GM12878 (cell line): ENCODE measurements at regions not wholly inside any gene's neighbourhood (a gene's known extent, or its start where the extent isn't known, plus 50 kb on each side); places are given as distances from the start of the nearest gene placed in this dataset.

ENCODE experiments used
- ATAC-seq: fragments of 200-7000 bp; cut with Tn5 transposase; 3 replicates; pipeline ENCODE4 v1.9.1; 2020; ENCODE audit warnings: mild to moderate bottlenecking, moderate library complexity
- BruUV-seq: library from RNA; stranded (reverse); fragments of 400-500 nt; replicated peaks from 2 replicates; lab custom pipeline; 2021; lab: Mats Ljungman, UMichigan
- CTCF ChIA-PET: fragments of 300-600 bp; sonication (Branson Sonifier 250); formaldehyde crosslinking; extraction: SDS; loops from one replicate; lab custom pipeline; 2021; ENCODE audit warnings: inconsistent platforms; lab: Yijun Ruan, JAX
- POLR2A ChIA-PET: fragments of 350-600 bp; formaldehyde crosslinking; extraction: SDS; loops from one replicate; lab custom pipeline; 2021; ENCODE audit warnings: inconsistent platforms; lab: Charles Lee
- RAD21 ChIA-PET: fragments of 300-600 bp; sonication (Branson Sonifier 250); formaldehyde crosslinking; loops from one replicate; lab custom pipeline; 2023; ENCODE audit warnings: antibody characterized with exemption; ENCODE audit not compliant: unreplicated experiment; lab: Charles Lee
- SMC1A ChIA-PET: fragments of 300-600 bp; sonication (Branson Sonifier 250); formaldehyde crosslinking; loops from one replicate; lab custom pipeline; 2023; ENCODE audit not compliant: unreplicated experiment, uncharacterized antibody; lab: Charles Lee
- DNase-seq: peaks from one replicate; pipeline ENCODE4 v3.0.0-alpha.2; 2011; ENCODE audit warnings: low read depth, low spot score
- FAIRE-seq: peaks from 3 replicates; lab custom pipeline; 2011; peaks lifted over from hg19 to GRCh38; lab: Jason Lieb, UNC
- H2AFZ ChIP-seq: 2 replicates; pipeline ENCODE4 v1.6.0; 2011; ENCODE audit warnings: low read depth, low read length, control low read depth; ENCODE audit not compliant: control insufficient read depth
- H3K27ac ChIP-seq: 2 replicates; pipeline ENCODE4 v1.5.1; 2011; ENCODE audit warnings: control low read depth; ENCODE audit not compliant: control insufficient read depth, insufficient read depth
- H3K27me3 ChIP-seq, 2 experiments: replicated peaks in 1 of 2; 2 replicates each; pipeline versions ENCODE4 v1.6.0 to v1.6.1; 2011; ENCODE audit warnings: low read length in 1 of 2; ENCODE audit not compliant: control insufficient read depth in 2 of 2, insufficient read depth in 2 of 2
- H3K36me3 ChIP-seq, 2 experiments: 2 replicates each; pipeline ENCODE4 v1.5.1; 2011; ENCODE audit warnings: low read length in 1 of 2; ENCODE audit not compliant: control insufficient read depth in 2 of 2, insufficient read depth in 2 of 2
- H3K4me1 ChIP-seq: 2 replicates; pipeline ENCODE4 v1.6.1; 2011; ENCODE audit warnings: mild to moderate bottlenecking, low read length, moderate library complexity, mixed read lengths; ENCODE audit not compliant: control insufficient read depth, insufficient read depth
- H3K4me2 ChIP-seq: 2 replicates; pipeline ENCODE4 v1.6.0; 2011; ENCODE audit warnings: control low read depth; ENCODE audit not compliant: control insufficient read depth, insufficient read depth
- H3K4me3 ChIP-seq: fragments of 200-600 bp; sonication (generic); 2 replicates; pipeline ENCODE4 v1.5.1; 2016
- H3K79me2 ChIP-seq: 2 replicates; pipeline ENCODE4 v1.6.0; 2011; ENCODE audit warnings: low read length; ENCODE audit not compliant: control insufficient read depth, insufficient read depth
- H3K9ac ChIP-seq: 2 replicates; pipeline ENCODE4 v1.8.0; 2011; ENCODE audit warnings: low read length, control low read depth, mixed read lengths; ENCODE audit not compliant: control insufficient read depth, insufficient read depth
- H3K9me3 ChIP-seq: replicated peaks from 3 replicates; pipeline ENCODE4 v1.5.1; 2011; ENCODE audit warnings: mild to moderate bottlenecking, low read length; ENCODE audit not compliant: control insufficient read depth, insufficient read depth
- H4K20me1 ChIP-seq: 2 replicates; pipeline ENCODE4 v1.6.0; 2011; ENCODE audit not compliant: control insufficient read depth, insufficient read depth
- BACH1 ChIP-seq: fragments of 450-650 bp; IDR thresholded peaks from 2 replicates; pipeline ENCODE4 v1.6.1; 2017; ENCODE audit warnings: mild to moderate bottlenecking, borderline replicate concordance
- BMI1 ChIP-seq: fragments of 450-650 bp; IDR thresholded peaks from 2 replicates; pipeline ENCODE4 v1.6.1; 2016; ENCODE audit warnings: mild to moderate bottlenecking, moderate library complexity, borderline replicate concordance
- CREB1 ChIP-seq: IDR thresholded peaks from 2 replicates; pipeline ENCODE4 v1.6.1; 2012; ENCODE audit warnings: low read depth, mild to moderate bottlenecking, inconsistent platforms
- FOS ChIP-seq: IDR thresholded peaks from 3 replicates; pipeline ENCODE4 v1.6.1; 2011; ENCODE audit warnings: borderline replicate concordance; ENCODE audit not compliant: insufficient read length; ENCODE audit errors: extremely low read depth
- FOXM1 ChIP-seq: IDR thresholded peaks from 2 replicates; pipeline ENCODE4 v1.6.1; 2012; ENCODE audit warnings: low read depth, mild to moderate bottlenecking, inconsistent platforms, low read length, moderate library complexity
- IKZF1 ChIP-seq: fragments of 450-650 bp; conservative IDR thresholded peaks from 2 replicates; pipeline ENCODE4 v1.6.1; 2017; ENCODE audit warnings: antibody characterized with exemption, mild to moderate bottlenecking
- MYC ChIP-seq: IDR thresholded peaks from 2 replicates; pipeline ENCODE4 v1.6.1; 2011; ENCODE audit warnings: mild to moderate bottlenecking, low read length, moderate library complexity, inconsistent platforms; ENCODE audit not compliant: insufficient read depth, insufficient replicate concordance, insufficient read length, severe bottlenecking
- NR2F1 ChIP-seq: fragments of 450-650 bp; conservative IDR thresholded peaks from 2 replicates; pipeline ENCODE4 v1.6.1; 2017; ENCODE audit warnings: mild to moderate bottlenecking
- NRF1 ChIP-seq: conservative IDR thresholded peaks from 2 replicates; pipeline ENCODE4 v1.6.1; 2011; ENCODE audit warnings: mild to moderate bottlenecking, low read depth, low read length, improper control_type of control experiment
- RAD21 ChIP-seq: IDR thresholded peaks from 2 replicates; pipeline ENCODE4 v1.6.1; 2011; ENCODE audit warnings: mild to moderate bottlenecking, low read depth, low read length, moderate library complexity; ENCODE audit not compliant: insufficient read depth
- RBBP5 ChIP-seq: fragments of 200-600 bp; sonication (generic); conservative IDR thresholded peaks from 2 replicates; pipeline ENCODE4 v1.6.1; 2016
- RELB ChIP-seq: fragments of 450-650 bp; IDR thresholded peaks from 2 replicates; pipeline ENCODE4 v1.6.1; 2017; ENCODE audit warnings: low read depth, mild to moderate bottlenecking, moderate library complexity
- YBX1 ChIP-seq: fragments of 450-650 bp; IDR thresholded peaks from 2 replicates; pipeline ENCODE4 v1.6.1; 2016; ENCODE audit warnings: antibody characterized with exemption
- WGBS: methylation state at CpG from one replicate; pipeline ENCODE4 v1.1.6; 2016; ENCODE audit warnings: low lambda C conversion rate; ENCODE audit not compliant: insufficient replicate concordance, insufficient coverage; ENCODE audit errors: missing lambda C conversion rate; 5-methylcytosine and 5-hydroxymethylcytosine counted together
- in situ Hi-C: fragments of 300-500 bp; cut with MboI; formaldehyde crosslinking; loops from 9 replicates; pipeline ENCODE4 v1.14.3; 2018; ENCODE audit warnings: mixed read lengths
- intact Hi-C: fragments of 100-400 bp; cut with micrococcal nuclease; formaldehyde crosslinking; loops from one replicate; pipeline ENCODE4 v1.14.2; 2022; ENCODE audit not compliant: unreplicated experiment
- TF ChIP-seq, protein P1 (sequence below): fragments of 450-650 bp; conservative IDR thresholded peaks from 2 replicates; pipeline ENCODE4 v1.6.1; 2017; ENCODE audit warnings: mild to moderate bottlenecking, moderate library complexity
- TF ChIP-seq, protein P2 (sequence below): fragments of 450-650 bp; IDR thresholded peaks from 2 replicates; pipeline ENCODE4 v1.6.1; 2016; ENCODE audit warnings: mild to moderate bottlenecking

DNA sequence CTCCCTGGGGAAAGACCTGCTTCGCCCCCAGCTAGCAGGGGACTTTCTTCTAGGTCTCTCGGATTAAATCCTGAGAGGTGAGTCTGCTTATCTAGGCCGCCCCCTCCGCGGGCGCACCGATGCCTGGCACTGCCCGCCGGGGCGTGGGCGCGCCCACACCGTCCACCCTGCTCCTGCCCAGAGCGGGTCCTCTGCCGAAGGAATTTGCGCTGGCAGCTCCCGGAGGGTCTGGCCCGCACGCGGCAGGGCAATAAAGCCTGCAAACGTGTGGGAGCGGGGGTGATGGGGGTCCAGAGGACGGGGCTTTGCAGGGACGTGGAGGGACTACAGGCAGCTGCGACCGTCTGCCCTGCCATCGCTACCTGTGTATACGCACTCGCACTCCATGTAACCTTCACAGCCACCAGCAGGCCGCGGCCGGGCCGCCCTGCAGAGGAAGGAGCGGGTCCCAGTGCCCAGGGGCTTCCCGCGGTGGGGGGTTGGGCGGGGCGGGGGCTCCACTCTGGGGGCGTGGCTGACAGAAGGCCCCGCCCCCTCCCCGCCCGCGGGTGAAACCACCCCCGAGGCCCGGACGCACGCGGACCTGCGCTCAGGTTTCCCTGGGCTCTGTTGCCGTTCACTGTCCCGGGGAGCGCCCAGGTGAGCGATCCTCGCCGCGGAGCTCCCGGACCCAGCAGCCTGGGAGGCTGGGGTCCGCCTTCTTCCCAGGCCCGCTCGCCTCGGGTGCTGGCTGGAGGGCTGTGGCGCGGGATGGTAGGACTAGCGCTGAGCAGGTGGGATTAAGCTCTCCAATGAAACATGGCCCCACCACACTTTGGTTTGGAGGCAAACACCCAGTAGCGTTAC is 174.5 kb upstream of the HS6ST1 start (continued):
- no peak for TF ChIP-seq BMI1

GRCh38 chr2:128493880-128494279 is 175.2 kb upstream of the HS6ST1 start:
- Histone ChIP-seq H3K4me3 (no peak overlapping the region), H3K27ac (no peak overlapping the region), H3K79me2 (no peaks in the 10 kb centered on the region), H3K27me3 (peaks cover 0 to 3% of the 10 kb centered on the region in 2 experiments; a peak in 1 of 4 replicates), H4K20me1 (no peaks in the 10 kb centered on the region), H3K36me3 (no peaks in the 10 kb centered on the region), H3K4me1 (no peaks in the 10 kb centered on the region), H3K4me2 (no peak overlapping the region), H2AFZ (no peak overlapping the region), H3K9ac (no peak overlapping the region), H3K9me3 (no peaks in the 10 kb centered on the region)
- DNase-seq (no peak), FAIRE-seq (no peak), ATAC-seq (no peak)
- no TSS peak for BruUV-seq
- ChIA-PET RAD21 (no interaction called here), SMC1A (no interaction called here), CTCF (no interaction called here), POLR2A (no interaction called here)
- intact Hi-C loops (no loop called here), in situ Hi-C loops (no loop called here)
- 69% methylated on average over 15 of the region's 15 CpGs for WGBS
- TF ChIP-seq MYC: no peak
- no peak for TF ChIP-seq FOXM1
- no peak for TF ChIP-seq RBBP5
- TF ChIP-seq, protein P1, sequence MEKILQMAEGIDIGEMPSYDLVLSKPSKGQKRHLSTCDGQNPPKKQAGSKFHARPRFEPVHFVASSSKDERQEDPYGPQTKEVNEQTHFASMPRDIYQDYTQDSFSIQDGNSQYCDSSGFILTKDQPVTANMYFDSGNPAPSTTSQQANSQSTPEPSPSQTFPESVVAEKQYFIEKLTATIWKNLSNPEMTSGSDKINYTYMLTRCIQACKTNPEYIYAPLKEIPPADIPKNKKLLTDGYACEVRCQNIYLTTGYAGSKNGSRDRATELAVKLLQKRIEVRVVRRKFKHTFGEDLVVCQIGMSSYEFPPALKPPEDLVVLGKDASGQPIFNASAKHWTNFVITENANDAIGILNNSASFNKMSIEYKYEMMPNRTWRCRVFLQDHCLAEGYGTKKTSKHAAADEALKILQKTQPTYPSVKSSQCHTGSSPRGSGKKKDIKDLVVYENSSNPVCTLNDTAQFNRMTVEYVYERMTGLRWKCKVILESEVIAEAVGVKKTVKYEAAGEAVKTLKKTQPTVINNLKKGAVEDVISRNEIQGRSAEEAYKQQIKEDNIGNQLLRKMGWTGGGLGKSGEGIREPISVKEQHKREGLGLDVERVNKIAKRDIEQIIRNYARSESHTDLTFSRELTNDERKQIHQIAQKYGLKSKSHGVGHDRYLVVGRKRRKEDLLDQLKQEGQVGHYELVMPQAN: no peak
- no peak for TF ChIP-seq NR2F1
- TF ChIP-seq BACH1: no peak
- TF ChIP-seq YBX1: no peak
- no peak for TF ChIP-seq IKZF1
- TF ChIP-seq RELB: no peak
- no peak for TF ChIP-seq FOS
- TF ChIP-seq, protein P2, sequence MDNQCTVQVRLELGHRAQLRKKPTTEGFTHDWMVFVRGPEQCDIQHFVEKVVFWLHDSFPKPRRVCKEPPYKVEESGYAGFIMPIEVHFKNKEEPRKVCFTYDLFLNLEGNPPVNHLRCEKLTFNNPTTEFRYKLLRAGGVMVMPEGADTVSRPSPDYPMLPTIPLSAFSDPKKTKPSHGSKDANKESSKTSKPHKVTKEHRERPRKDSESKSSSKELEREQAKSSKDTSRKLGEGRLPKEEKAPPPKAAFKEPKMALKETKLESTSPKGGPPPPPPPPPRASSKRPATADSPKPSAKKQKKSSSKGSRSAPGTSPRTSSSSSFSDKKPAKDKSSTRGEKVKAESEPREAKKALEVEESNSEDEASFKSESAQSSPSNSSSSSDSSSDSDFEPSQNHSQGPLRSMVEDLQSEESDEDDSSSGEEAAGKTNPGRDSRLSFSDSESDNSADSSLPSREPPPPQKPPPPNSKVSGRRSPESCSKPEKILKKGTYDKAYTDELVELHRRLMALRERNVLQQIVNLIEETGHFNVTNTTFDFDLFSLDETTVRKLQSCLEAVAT: no peak
- TF ChIP-seq RAD21: no peak
- TF ChIP-seq CREB1: no peak
- no peak for TF ChIP-seq NRF1
